Colon (tissue), 2 donors: ENCODE measurements at regions not wholly inside any gene's neighbourhood (a gene's known extent, or its start where the extent isn't known, plus 50 kb on each side); places are given as distances from the start of the nearest gene placed in this dataset.

Experiments
- FAIRE-seq: peaks from 2 replicates; lab custom pipeline; 2012; peaks lifted over from hg19 to GRCh38; lab: Jason Lieb, UNC
- donor health status: control.
- donor health status: control.

- FAIRE-seq: no peak
These were observed 406.3 kb upstream of the GRIA3 start for GRCh38 chrX:122777766-122778165.

DNA sequence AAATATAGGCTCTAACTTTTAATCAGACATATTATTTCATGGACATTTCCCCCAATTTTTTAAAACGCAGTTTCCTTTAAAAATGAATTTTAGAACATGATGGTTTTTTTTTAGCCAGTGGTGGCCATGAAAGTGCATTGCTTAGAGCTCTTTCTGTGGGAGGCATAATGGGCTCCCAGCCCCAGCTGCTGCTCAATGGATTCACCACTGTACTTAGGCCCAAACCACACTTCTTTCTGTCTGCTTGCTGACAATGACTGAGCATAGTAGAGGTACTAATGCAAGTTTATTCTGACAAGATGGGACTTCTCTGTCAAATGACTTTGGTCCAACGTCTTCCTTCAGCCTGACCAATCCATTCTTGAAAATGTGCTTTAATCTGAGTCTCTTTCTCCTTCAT, 400.2 kb upstream of the GRIA3 start:
- FAIRE-seq: no peak

GRCh38 chrX:122787231-122787630, 396.8 kb upstream of the GRIA3 start:
- no peak for FAIRE-seq

DNA sequence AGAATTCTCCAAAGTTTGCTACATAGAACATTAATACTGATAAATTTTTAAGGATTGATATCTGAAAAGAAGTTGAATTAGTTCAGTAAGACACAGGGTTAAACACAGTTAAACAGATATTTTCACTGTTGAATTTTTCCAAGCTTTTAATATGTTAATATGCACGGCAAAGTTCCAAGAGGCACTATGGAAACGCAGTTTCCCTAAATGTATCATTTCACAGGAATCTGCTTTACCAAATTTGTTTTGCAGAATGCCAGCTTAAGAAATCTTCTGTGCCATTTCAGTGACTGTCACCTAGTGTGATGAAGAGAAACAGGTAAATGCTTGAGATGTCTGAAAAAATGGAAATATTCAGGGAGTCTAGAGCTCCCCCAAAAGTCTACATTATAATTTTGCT, 395.9 kb upstream of the GRIA3 start:
- FAIRE-seq: peak; percentile 18

DNA sequence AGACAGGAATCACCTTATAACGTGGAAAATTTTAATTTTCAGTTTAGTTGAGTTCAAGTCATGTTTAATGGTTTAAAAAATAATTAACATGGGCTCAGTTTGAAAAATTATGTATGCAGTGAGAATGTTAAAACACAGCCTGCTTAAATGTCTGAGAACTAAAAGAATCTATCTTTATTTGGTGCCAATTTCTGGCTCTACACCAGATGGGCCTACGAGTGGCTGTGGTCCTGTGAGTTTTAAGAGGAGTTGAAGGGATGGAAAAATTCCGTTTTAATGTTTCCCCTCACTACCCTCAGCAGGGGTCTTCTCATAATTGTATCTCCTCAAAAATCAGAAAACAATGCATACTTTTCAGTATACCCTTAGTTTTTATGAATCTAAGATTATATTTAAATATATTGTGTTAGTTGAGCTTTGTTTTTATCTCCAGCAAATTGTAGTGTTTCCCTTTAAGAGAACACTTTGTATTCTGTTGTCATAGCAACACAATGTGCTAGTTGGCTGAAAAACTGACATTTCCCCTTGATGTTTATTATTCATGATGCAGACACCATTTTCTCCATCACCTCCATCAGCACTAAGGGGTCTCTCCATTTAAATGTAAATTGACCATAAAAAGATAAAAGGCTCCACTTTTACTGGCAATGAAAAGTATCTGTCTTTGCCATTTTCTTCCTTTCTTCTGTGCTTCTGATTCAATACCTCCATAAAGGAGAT, 393.5 kb upstream of the GRIA3 start:
- no peak for FAIRE-seq

GRCh38 chrX:122813876-122814275, 370.2 kb upstream of the GRIA3 start:
- no peak for FAIRE-seq

GRCh38 chrX:122816288-122816687, 367.8 kb upstream of the GRIA3 start:
- no peak for FAIRE-seq

DNA sequence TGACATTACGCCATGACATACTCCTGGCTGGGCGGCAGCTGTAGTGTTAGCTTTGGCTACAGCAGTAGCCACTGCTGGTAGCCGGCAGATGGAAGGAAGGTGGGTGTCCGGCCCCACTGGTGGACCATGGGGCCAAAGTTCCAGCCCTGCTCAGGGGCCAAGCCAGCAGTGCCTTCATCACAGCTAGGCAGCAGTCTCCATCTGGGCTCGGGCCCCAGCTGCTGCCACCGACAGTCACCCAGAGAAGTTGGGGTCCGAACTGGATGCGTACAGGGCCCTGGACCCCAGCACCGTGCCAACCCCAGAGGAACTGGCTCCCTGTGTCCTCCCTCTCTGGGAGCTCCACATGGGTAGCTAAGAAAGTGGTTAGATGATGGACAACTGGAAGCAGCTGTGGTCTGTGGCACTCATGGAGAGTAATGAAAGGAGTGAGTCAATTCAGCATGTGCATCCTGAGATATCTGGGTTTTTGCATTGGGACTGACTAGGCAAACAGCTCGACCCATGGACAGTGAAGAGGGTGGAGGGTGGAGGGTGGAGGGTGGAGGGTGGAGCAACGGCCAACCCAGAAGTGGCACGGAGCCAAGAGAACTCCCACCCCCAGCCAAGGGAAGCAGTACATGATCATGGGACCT, 366.6 kb upstream of the GRIA3 start:
- no peak for FAIRE-seq

DNA sequence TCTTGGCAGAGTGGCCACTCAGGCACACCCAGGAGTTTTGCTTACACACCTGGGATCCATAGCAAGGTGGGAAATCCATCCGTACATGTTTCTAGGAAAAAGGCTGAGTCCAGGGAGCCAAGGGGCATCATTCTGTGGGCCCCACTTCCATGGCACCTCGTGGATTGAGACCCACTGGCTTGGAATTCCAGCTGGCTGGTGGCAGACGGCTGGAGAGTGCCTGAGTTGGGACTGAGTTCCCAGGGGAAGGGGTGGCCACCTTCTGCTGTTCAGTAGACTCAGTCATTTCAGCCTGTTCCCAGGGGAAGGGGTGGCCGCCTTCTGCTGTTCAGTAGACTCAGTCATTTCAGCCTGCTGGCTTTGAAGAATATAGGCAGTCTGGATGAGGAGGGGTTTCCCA, 366.0 kb upstream of the GRIA3 start:
- FAIRE-seq: no peak

DNA sequence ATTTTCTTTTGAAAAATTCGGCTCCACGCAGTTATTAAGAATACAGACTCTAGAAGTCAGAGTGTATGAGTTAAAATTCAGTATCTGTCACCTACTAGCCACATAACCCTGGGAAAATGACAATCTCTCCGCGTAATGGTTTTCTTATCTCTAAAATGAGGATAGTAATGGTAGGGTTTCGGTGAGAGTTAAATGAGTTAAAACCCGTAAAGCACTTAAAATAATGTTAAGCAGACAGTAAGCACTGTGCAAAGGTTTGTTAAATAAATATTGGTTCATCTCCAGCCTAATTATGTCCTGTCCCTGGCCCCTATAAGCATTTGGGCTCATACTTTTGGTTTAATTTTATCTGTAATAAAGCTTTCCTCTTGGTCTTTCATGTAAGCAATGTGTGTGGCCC, 350.8 kb upstream of the GRIA3 start:
- no peak for FAIRE-seq

GRCh38 chrX:122835886-122836285, 348.2 kb upstream of the GRIA3 start:
- FAIRE-seq: no peak

DNA sequence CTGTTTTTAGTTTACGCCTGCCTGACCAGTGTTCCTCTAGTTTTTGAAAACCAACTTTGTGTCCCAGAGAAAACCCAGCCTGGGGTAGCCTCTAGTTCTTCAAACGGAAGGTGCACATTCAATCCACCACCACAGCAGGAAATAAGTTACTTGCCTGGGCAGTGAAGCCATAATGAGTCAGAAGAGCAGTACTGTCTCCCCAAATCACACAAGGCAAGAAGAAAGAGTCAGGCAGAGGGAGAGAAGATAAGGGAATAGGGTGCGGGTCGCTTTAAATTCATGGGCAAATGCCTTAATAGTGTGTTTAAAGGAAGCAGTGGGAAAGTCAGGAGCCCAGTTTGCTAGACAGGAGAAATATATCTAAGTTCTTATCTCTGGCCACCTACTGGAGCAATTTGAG, 333.8 kb upstream of the GRIA3 start:
- no peak for FAIRE-seq

DNA sequence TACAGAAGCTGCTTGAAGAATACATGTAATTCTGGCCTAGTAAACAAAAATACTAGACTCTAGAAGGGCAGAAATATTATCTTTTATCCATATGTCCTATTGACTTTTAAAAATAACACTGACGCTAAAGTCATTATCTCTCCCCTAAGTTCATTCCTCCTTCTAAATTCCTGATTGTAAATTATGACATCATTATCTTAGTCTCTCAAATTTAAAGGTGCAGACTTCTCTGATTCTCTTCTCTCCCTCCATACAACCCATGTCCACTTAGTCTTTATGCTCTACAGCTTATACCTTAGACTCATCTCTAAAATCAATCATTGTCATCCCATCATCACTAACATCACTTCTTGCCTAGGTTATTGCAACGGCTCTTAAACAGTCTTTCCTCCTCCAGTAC, 327.9 kb upstream of the GRIA3 start:
- FAIRE-seq: no peak

DNA sequence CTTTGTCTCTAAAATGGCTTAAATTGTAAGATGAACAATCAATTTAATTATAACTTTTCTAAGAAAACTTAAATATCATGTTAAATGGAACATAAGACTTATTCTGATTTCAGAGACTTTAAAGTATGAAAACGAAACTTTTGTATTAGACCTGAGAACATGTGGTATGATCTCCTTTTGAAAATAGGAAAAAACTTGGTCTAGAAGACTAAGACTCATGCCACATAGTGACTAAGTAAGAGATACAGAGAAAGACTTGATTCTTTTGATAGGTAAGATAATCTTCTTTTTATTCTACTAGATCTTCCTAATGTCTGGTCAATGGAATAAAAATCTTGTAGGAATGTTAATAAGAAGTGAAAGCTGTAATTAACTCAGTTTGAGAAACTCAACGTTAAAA, 326.3 kb upstream of the GRIA3 start:
- FAIRE-seq: no peak

DNA sequence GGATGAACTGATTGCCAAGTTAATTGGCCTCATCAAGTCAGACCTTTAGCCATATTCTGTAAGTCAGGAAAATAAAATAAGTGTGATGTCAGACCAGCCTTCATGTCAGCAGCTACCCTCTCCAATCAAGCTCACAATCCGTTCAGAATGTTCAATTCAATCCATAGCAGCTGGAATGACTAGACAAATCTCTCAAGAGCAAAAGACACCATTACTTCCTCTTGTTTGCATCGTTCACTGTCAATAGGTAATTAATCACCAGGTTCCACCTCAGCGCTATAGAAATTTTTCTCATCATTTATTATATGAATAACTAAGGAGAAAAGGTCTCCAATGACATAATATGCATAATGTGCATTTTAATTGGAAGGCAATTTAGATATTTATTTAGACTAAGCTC, 321.0 kb upstream of the GRIA3 start:
- no peak for FAIRE-seq

DNA sequence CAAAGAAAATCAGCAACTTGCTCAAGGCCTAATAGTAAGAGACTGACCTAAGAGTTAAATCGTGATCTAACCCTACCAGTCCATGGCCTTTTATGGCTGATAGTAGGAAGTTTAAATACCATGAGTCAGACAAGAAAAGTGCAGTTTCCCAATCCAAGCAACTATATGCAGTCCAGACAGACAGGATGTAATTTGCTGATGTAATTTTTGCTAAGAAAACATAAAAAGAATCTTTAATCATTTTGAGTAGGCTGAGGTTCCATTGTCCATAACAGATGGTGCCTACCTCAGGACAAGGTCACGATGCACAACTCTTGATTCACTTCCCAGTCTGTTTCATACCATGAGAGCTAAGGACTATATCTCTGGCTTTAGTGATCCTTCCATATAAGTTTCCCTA, 317.5 kb upstream of the GRIA3 start:
- no peak for FAIRE-seq

- no peak for FAIRE-seq
These were observed 315.4 kb upstream of the GRIA3 start for GRCh38 chrX:122868631-122869030.

- peak; percentile 57 for FAIRE-seq
These were observed 314.9 kb upstream of the GRIA3 start for GRCh38 chrX:122869171-122869570.

- FAIRE-seq: peak; percentile 45
These were observed 305.8 kb upstream of the GRIA3 start for GRCh38 chrX:122878269-122878668.

- FAIRE-seq: no peak
These were observed 303.1 kb upstream of the GRIA3 start for GRCh38 chrX:122880952-122881351.

GRCh38 chrX:122890729-122891128, 293.3 kb upstream of the GRIA3 start:
- FAIRE-seq: peak; percentile 43

GRCh38 chrX:122906726-122907125, 277.4 kb upstream of the GRIA3 start:
- FAIRE-seq: no peak

GRCh38 chrX:122907375-122907774, 276.7 kb upstream of the GRIA3 start:
- no peak for FAIRE-seq

DNA sequence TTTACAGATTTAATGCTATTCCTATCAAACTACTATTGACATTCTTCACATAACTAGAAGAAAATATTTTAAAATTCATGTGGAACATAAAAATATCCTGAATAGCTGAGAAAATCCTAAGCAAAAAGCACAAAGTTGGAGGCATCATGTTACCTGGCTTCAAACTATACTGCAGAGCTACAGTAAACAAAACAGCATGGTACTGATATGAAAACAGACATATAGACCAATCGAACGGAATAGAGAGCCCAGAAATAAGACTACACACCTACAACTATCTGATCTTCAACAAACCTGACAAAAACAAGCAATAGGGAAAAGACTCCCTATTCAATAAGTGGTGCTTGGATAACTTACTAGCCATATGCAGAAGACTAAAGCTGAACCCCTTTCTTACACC, 273.4 kb upstream of the GRIA3 start:
- no peak for FAIRE-seq
